ENCODE measurements at regions not wholly inside any gene's neighbourhood (a gene's known extent, or its start where the extent isn't known, plus 50 kb on each side); places are given as distances from the start of the nearest gene placed in this dataset.
"Not testable (repeated sequence)": the region's sequence is repeated elsewhere in the genome, so short reads cannot be mapped to it uniquely, and the experiment has no call there.

DNA sequence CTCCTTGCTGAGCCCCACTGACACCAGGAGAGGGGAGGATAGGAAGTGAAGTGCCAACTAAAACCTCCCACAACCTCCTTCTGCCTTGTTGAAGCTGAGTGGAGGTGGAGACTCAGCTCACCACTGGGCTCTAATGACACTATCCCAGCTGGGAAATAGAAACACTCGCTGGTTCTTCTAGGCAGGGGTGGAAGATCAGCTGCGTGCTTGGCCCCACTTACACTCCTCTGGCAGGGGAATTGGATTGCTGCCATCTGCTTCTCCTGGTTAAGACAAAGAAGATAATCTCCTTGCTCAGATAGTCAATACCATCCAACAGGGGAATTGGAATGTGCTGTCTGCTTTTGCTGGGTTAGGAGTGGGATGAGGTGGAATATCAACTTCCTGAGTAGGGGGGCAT is 392.5 kb downstream of the ZNF674 start:
- DNase-seq, result no peak

DNA sequence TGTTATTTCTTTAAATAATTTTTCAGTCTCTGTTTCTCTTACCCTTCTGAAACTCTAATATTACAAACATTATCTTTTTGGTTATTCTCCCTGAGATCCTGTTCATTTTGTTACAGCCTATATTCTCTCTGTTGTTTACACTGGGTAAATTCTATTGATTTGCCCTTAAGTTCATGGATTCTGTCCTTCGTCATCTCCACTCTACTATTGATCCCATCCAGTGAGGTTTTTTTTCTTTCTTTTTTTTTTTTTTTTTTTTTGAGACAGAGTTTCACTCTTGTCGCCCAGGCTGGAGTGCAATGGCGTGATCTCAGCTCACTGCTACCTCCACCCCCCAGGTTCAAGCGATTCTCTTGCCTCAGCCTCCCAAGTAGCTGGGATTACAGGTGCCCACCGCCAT is 393.9 kb downstream of the ZNF674 start:
- DNase-seq, result not testable (repeated sequence)

DNA sequence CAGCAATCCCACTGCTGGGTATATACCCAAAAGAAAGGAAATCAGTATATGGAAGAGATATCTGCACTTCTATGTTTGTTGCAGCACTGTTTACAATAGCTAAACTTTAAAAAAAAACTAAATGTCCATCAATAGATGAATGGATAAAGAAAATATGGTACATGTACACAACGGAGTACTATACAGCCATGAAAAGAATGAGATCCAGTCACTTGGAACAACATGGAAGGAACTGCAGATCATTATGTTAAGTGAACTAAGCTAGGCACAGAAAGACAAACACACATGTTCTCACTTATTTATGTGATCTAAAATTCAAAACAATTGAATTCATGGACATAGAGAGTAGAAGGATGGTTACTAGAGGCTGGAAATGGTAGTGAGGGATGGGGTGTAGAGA is 400.7 kb downstream of the ZNF674 start:
- no peak for DNase-seq

DNA sequence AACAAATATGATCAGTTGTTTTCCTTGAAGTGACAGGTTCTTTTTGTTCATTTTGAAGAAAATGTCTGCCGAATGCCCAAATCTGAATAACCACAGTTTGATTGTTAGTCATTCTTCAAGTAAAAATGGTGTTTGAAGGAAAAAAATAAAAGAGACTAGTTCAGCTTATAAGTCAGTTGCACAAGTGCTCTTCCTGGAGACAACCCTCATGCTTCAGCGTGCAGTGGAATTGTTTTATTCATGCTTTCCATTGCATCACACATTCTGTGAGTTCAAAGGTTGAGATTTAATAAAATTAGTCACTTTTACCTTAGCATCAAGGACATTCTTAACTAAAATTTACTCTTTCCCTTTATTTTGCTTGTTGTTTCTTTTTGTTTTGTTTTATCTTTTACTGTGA is 404.9 kb downstream of the ZNF674 start:
- DNase-seq, result no peak

DNA sequence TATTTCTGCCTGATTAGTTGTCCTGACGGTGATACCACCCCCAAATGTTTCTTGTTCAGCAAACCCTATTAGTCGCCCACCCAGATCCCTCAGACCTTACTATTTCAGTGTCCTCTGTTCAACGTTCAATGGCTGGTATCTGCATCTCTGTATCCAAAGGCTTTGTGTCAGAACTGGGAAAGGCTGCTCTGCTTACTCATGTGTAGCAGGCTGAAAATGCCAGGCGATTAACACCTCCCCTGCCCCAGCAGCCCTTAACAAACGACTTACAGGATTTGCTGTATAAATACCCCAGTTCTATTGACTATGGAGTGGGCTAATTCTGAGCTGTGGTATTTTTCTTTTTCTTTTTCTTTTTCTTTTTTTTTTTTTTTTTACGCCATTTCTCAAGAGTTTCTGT is 415.0 kb downstream of the ZNF674 start:
- DNase-seq, result peak; percentile 2

DNA sequence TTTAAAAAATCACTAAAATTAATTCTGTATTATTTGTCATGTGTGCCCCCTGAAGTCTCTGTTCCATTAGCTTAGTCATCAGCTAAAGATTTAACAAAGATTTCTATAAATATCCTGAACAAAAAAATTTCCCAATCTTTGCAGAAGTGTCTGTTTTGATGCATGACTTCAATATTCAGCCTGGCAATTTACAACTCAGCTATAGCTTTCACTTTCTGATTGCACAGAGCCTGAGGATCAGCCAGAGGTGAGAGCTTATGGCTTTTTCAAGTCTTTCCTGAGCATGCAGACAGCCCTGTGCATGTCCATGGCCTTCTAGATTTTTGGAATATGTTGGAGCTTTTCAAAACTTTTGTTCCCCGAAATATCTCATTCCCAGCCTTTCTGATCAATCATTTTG is 420.1 kb downstream of the ZNF674 start:
- DNase-seq, result no peak

DNA sequence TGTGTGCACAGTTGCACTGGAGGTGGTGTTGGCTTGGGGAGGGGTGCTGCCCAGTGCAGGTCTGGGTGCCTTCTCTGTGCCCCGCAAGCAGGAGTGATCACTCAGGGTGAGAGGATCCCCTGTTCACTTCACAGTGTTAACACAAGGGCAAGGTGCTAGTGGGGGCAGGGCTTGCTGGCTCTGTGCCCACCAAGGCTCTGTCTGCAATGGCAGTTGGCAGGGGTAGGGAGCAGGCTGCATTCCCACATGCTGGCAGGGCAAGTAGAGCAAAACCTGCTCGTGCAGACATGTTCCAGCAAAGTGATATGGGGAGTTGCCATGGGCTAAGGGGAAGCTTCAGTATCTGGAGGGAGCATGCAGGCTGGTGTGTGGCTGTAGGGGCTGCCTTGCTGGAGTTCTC is 428.0 kb downstream of the ZNF674 start:
- no peak for DNase-seq

DNA sequence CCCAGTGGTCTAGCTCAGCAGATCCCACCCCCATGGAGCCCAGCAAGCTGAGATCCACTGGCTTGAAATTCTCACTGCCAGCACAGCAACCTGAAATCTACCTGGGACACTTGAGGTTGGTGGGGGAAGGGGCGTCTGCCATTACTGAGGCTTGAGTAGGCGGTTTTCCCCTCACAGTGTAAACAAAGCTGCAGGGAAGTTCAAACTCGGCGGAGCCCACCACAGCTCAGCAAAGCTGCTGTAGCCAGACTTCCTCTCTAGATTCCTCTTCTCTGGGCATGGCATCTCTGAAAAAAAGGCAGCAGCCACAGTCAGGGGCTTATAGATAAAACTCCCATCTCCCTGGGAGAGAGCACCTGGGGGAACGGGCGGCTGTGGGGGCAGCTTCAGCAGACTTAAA is 457.9 kb downstream of the ZNF674 start:
- DNase-seq, result not testable (repeated sequence)

DNA sequence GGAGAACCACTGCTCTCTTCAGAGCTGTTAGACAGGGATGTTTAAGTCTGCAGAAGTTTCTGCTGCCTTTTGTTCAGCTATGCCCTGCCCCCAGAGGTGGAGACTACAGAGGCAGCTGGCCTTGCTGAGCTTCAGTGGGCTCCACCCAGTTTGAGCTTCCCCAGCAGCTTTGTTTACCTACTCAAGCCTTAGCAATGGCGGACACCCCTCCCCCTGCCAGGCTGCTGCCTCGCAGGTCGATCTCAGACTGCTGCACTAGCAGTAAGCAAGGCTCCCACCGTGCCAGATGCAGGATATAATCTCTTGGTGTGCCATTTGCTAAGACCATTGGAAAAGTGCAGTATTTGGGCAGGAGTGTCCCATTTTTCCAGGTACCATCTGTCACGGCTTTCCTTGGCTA is 465.1 kb downstream of the ZNF674 start:
- DNase-seq, result not testable (repeated sequence)

DNA sequence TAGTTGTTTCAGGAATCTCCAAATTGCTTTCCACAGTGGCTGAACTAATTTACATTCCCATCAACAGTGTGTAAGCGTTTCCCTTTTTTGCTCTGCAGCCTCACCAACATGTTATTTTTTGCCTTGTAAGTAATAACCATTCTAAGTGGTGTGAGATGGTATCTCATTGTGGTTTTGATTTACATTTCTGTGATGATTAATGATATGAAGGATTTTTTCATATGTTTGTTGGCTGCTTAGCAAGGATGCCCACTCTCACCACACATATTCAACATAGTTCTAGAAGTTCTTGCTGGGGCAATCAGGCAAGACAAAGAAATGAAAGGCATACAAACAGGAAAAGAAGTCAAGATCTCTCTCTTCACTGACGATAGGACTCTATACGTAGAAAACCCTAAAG is 472.4 kb downstream of the ZNF674 start:
- DNase-seq, result no peak

DNA sequence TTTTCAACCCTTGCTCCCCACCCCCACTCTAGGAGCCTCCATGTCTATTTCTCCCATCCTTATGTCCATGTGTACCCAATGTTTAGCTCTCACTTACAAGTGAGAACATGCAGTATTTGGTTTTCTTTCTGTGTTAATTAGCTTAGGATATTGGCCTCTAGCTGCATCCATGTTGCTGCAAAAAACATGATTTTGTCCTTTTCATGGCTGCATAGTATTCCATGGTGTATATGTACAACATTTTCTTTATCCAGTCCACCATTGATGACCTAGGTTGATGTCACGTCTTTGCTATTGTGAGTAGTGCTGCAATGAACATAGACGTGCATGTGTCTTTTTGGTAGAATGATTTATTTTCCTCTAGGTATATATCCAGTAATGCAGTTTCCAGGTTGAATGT is 472.8 kb downstream of the ZNF674 start:
- DNase-seq, result no peak

DNA sequence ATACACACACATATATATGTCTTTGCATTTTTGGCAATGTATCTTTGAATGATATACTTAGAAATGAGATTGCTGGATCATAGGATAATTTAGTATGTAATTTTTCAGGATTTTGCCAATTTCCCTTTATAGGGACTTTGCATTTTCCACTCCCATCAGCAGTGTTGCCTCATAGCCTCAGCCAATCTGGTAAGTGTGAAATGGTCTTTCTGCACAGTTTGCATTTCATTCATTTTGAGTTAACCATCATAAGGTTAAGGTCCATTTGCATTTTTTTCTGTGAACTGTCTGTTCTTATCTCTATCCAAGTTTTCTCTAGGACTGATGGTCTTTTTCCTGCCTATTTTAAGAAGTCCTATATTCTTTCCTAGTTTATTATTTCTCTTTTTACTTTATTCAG is 474.8 kb downstream of the ZNF674 start:
- DNase-seq, result no peak

DNA sequence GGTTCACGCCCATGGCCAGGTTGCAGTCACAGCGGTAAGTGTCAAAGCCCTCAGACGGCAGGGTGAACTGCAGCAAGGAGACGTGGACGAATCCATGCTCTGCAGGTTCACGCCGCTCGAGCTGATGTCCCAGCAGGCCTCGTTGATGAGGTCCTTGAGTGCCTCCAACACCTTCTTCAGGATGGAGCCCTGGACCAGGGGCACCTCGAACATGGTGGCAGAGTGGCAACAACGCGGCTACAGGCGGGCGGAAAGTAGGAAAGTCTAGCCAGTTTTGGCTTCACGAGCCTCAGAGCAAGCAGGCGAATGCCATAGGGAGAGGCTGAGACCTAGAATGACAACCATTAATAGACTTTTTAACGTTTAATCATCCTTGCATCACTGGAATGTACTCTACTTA is 485.9 kb downstream of the ZNF674 start:
- no peak for DNase-seq

DNA sequence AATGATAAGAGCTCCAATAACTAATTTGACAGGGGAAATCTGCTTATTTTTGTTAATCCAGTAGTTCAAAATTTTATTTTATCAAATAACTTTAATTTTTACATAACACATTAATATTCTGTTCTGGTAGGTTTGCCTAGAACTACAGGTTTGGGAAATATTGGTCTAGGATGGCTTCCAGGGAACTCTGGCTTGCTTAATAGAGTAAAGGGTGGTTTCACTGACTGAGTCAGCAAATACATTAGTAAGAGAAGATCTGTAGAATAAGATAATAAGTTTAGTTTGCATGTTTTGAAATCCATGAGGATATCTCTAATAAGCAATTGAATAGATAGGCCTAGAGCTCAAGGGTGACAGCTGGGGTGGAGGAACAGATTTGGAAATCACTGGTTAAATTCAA is 500.7 kb downstream of the ZNF674 start:
- no peak for DNase-seq

DNA sequence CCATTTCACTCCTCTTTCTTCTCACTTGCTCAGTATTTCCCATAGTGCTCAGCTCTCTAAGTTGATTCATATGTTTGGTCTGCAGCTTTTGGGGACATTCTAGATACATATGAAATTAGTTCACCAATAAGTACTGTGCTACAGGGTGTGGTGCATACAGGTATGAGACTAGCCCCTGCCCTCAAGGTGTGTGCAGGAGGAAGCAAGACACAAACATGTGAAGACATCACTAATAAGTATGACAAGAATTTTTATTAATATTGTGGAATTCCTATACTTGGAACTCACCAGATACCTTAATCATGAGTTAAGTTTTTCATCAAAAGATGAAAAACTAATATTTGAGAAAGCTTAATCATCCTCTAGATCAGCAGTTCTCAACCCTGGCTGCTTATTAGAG is 505.2 kb downstream of the ZNF674 start:
- no peak for DNase-seq

DNA sequence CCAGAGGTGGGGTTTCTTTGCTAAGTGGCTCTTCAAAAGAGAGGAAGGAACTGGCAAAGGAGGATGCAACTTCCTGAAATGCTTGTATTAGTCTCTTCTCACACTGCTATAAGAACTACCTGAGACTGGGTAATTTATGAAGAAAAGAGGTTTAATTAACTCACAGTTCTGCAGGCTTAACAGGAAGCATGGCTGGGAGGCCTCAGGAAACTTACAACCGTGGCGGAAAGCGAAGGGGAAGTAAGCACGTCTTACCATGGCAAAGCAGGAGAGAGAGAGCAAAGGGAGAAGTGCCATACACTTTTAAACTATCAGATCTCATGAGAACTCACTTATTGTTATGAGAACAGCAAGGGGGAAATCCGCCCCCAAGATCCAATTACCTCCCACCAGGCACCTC is 505.7 kb downstream of the ZNF674 start:
- no peak for DNase-seq

DNA sequence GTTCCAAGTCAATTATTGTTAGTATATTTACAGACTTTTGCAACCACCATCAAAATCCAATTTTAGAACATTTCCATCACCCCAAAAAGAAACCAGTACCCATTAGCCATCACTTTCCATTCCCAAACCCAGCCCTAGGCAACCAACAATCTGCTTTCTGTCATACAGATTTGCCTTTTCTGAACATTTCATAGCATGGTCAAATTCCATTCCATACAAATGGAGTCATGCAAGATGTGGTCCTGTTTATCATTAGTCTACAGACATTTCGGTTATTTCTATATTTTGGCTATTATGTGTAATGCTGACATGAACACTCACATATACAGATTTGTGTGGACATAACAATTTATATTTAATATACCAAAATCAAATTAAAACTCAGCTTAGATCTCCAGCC is 508.7 kb downstream of the ZNF674 start:
- no peak for DNase-seq

DNA sequence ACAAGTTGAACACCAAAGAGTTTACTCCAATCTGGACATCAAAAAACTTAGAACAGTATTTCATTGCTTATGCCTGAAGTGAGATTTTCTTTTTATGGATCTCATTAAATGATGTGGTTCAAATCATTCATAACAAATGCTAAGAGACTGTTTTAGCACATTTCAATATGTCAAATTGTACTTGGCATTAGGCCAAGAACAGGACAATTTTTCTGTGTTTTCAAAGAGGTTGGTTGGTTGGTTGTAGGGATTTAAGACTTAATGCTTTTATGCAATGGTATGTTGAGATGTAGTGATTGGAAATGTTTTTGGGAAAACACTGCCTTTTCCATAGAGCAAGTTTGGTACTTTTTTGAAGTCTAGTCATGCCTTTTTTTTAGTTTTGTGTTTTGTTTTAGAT is 510.4 kb downstream of the ZNF674 start:
- DNase-seq, result no peak

DNA sequence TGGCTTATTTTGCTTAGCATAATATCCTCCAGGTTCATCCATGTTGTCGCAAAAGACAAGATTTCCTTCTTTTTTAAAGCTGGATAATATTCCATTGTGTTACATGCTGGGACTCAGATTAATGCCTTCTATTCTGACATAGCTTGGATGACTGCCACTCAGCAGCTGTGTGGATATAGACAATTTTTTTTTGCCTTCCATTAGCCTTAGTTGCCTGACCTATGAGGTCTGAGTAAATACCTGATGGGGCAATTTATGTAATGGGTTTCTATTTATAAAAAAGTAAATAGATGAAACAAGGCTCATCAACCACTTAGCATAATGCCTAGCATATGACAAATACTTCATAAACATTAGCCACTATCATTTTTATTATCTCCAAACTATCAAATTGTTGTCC is 515.4 kb downstream of the ZNF674 start:
- peak; percentile 96 for DNase-seq

DNA sequence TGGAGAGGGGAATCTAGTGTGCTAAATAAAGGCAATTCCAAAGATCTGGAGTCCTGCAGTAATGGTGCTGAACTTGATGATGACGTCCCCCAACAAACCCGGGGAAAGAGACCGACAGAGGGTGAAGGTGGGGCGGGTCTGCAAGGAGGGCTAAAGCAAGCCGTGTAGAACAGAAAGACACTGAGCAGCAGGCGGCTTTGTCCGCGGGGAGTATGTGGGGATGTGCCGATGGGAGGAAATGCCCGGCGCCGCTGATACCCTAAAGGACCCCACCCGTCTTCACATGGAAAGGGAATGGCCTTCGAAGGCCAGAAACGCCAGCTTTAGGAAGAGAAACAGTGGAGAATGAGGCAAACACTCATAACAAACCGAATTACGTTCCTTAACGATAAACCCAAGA is 528.9 kb downstream of the ZNF674 start:
- no peak for DNase-seq

DNA sequence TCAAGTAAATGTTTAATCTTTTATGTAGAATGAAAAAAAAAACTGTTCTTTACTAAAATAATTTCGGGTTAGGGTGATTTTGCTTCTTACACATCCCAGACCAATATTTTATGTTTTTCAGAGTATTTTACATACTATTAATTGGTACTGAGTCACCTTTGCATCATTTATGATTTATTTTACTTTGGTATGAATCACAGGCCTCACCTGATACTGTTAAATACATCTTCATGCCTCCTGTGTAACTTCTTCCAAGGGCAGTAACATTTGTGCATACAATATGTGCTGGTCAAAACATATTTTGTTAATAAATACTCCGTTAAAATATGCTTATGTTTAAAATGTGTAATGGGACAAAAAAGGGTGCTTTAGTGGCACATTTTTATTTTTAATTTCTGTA is 529.6 kb downstream of the ZNF674 start:
- DNase-seq, result no peak

DNA sequence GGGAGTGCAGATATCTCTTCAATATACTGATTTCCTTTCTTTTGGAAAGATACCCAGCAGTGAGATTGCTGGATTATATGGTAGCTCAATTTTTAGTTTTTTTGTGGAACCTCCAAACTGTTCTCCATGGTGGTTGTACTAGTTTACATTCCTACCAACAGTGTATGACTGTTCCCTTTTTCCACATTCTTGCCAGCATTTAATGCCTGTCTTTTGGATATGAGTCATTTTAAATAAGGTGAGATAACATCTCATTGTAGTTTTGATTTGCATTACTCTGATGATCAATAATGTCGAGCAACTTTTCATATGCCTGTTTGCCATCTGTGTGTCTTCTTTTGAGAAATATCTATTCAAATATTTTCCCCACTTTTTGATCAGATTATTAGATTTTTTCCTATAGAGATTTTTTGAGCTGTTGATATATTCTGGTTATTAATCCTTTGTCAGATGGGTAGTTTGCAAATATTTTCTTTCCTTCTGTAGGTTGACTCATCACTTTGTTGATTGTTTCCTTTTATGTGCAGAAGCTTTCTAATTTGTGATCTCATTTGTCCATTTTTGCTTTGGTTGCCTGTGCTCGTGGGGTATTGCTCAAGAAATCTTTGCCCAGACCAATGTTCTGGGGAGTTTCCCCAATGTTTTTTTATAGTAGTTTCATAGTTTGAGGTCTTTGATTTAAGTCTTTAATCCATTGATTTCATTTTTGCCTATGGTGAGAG is 552.7 kb downstream of the ZNF674 start:
- DNase-seq, result no peak

DNA sequence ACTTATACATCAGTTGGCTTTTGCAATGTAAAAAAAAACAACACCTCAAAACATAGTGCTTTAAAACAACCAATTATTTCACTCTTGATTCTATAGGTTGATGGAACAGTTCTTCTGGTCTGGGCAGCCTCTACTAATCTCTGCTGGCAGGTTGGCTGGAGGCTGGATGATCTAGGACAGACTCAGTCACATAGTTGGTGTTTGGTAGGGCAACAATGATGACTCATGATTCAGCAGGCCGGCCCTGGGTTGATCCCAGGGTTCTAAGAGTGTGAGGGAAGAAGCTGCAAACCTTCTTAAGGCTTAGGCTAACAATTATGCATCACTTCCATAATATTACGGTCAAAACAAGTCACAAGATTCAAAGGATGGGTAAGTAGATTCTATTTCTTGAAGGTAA is 558.2 kb downstream of the ZNF674 start:
- no peak for DNase-seq

DNA sequence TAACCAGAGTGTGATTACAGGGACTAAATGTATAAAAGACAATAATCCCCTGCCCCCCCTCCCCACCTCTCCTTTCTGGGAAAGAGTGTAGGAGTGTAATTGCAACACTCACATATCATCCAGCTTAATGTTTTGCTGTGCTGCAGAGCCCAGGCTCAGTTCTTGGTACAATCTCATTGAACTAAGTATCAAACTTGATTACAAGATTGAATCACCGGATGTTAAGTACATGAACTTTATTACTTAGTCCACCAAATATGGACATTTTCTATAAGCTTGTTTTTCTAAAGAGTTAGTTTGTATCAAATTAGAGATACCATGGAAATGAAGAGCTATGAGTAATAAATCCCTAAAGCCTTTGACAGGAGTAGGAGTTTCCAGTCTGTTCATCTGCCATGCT is 559.1 kb downstream of the ZNF674 start:
- no peak for DNase-seq

DNA sequence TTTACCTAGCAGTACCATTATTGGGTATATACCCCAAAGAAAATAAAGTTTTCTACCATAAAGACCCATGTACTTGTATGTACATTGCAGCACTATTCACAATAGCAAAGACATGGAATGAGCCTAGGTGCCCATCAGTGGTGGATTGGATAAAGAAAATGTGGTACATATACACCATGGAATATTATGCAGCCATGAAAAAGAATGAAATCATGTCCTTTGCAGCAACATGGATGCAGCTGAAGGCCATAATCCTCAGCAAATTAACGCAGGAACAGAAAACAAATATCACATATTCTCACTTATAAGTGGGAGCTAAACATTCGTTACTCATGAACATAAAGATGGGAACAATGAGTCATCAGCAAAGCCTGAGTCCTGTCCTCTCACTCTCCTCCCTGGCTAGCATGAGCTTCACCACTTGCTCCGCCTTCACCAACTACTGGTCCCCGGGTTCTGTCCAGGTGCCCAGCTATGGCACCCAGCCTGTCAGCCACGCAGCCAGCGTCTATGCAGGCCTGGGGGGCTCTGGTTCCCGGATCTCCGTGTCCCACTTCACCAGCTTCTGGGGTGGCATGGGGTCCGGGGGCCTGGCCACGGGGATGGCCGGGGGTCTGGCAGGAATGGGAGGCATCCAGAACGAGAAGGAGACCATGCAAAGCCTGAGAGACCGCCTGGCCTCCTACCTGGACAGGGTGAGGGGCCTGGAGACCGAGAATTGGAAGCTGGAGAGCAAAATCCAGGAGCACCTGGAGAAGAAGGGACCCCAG is 562.1 kb downstream of the ZNF674 start:
- not testable (repeated sequence) for DNase-seq
